ENCODE measurements at regions not wholly inside any gene's neighbourhood (a gene's known extent, or its start where the extent isn't known, plus 50 kb on each side); places are given as distances from the start of the nearest gene placed in this dataset.

DNA sequence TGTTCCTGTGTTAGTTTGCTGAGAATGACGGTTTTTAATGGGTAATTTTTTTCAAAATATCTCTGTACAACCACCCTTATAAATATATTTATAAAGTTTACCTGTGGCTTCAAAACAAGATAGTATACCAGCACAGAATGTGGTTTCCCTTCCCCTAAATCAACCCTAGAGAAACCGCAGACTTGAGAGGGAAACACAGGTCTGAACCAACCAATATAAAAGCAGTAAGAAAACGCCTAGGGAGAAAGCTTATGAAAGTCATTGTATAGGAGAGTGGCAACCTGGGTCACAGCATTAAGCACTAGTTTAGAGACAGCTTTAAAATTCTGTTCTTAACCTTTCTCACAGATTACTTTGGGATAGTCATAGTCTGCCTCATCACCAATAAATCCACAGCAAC lies 180.6 kb upstream of the LHX8 start:
- TF ChIP-seq EZH2 (IDR thresholded peaks at IDR 0.05; ENCODE audit: insufficient read depth, poor library complexity, severe bottlenecking) = no peak
- TF ChIP-seq EZH2phosphoT487 (IDR thresholded peaks at IDR 0.05; ENCODE audit: insufficient read depth, low read depth) = no peak
